Retina (tissue), 1 donor: ENCODE measurements at regions not wholly inside any gene's neighbourhood (a gene's known extent, or its start where the extent isn't known, plus 50 kb on each side); places are given as distances from the start of the nearest gene placed in this dataset.

Experiments
- DNase-seq: peaks from one replicate; pipeline ENCODE4 v3.0.0-alpha.2; 2016

GRCh38 chr2:189372688-189373257, 68.5 kb upstream of the WDR75 start:
- DNase-seq: no peak

GRCh38 chr2:189374481-189374880, 66.8 kb upstream of the WDR75 start:
- DNase-seq: no peak

- no peak for DNase-seq
Measured at GRCh38 chr2:189375842-189376241, 65.4 kb upstream of the WDR75 start.

GRCh38 chr2:189379287-189379630, 62.0 kb upstream of the WDR75 start:
- DNase-seq: no peak

- DNase-seq: no peak
Measured at GRCh38 chr2:189379731-189380261, 61.5 kb upstream of the WDR75 start.

GRCh38 chr2:189382668-189383067, 58.6 kb upstream of the WDR75 start:
- no peak for DNase-seq

GRCh38 chr2:189386741-189387140, 54.5 kb upstream of the WDR75 start:
- no peak for DNase-seq

- no peak for DNase-seq
Measured at GRCh38 chr2:189391201-189391600, 50.1 kb upstream of the WDR75 start.
